Spleen (tissue), 7 donors: ENCODE measurements at regions not wholly inside any gene's neighbourhood (a gene's known extent, or its start where the extent isn't known, plus 50 kb on each side); places are given as distances from the start of the nearest gene placed in this dataset.

Experiments
- POLR2A ChIP-seq, 3 donors: fragments of 450-650 bp; IDR thresholded peaks; one replicate each; pipeline ENCODE4 v1.5.1; 2017; ENCODE audit warnings: antibody characterized with exemption in 3 of 3, mild to moderate bottlenecking in 1 of 3
- TF ChIP-seq, protein P1 (sequence below), 11 experiments: fragments of 200-600 bp in 7 of 11; fragments of 450-650 bp in 4 of 11; sonication (generic) in 4 of 11; IDR thresholded peaks in 8 of 11; conservative IDR thresholded peaks in 3 of 11; 1 replicate in 7 of 11; 2 replicates in 4 of 11; pipeline versions ENCODE4 v1.4.0 to v1.8.0; 2016 to 2021; ENCODE audit warnings: antibody characterized with exemption in 11 of 11, inconsistent platforms in 4 of 11, mild to moderate bottlenecking in 1 of 11
- donor health status: DM: no; HTN: no; CAD: no; lungs with moderate emphysema.
- donor health status: DM: no; HTN: no; CAD: no.
- donor health status: DM: no; HTN: no; CAD: no.

DNA sequence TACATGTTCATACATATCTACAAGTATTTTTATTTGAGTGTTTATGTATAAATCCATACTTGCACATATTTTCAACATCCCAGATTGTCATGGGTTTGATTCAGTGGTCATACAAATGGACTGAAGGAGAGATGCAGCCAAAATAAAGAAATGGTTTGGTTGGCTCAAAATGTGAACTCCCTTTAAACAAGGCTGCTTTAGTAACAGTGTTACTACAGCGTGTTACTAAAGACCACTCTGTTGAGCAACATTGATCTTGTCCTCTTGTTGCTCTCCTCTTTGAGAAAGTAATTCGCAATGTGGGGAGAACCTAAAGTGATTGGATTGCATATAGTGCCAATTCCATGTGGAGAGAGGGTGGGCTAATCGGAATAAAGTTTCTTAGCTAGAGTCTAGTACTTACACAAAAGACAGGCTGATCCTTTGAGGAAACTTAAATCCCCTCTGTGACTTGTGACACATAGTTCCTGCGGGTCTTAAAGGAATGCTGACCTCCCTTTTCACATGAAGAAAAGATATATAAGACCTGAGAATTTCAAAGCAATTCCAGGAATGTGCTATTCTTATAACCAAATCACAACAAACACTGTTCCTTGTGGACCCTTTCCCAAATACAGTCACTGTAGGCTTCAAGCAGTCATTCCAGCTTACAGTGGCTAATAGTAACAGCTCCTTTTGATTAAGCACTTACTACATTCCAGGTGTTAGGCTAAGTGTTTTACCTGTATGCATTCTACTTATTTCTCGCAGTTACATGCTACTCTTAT lies 144.3 kb downstream of the FZD1 start:
- TF ChIP-seq POLR2A (IDR thresholded peaks at IDR 0.05) = no peak
- TF ChIP-seq, protein P1, sequence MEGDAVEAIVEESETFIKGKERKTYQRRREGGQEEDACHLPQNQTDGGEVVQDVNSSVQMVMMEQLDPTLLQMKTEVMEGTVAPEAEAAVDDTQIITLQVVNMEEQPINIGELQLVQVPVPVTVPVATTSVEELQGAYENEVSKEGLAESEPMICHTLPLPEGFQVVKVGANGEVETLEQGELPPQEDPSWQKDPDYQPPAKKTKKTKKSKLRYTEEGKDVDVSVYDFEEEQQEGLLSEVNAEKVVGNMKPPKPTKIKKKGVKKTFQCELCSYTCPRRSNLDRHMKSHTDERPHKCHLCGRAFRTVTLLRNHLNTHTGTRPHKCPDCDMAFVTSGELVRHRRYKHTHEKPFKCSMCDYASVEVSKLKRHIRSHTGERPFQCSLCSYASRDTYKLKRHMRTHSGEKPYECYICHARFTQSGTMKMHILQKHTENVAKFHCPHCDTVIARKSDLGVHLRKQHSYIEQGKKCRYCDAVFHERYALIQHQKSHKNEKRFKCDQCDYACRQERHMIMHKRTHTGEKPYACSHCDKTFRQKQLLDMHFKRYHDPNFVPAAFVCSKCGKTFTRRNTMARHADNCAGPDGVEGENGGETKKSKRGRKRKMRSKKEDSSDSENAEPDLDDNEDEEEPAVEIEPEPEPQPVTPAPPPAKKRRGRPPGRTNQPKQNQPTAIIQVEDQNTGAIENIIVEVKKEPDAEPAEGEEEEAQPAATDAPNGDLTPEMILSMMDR (IDR thresholded peaks at IDR 0.05 in 8 of 11, conservative IDR thresholded peaks at IDR 0.05 in 3 of 11) = no peak
